Transverse colon (tissue), 4 donors: ENCODE measurements at regions not wholly inside any gene's neighbourhood (a gene's known extent, or its start where the extent isn't known, plus 50 kb on each side); places are given as distances from the start of the nearest gene placed in this dataset.
"Not testable (repeated sequence)": the region's sequence is repeated elsewhere in the genome, so short reads cannot be mapped to it uniquely, and the experiment has no call there.

Experiments used
- DNase-seq: peaks from one replicate; pipeline ENCODE4 v3.0.0-alpha.2; 2019
- H3K27ac ChIP-seq, 4 donors: fragments of 200-600 bp; sonication (generic); 2 replicates each; pipeline ENCODE4 v1.5.1; 2016 to 2018; ENCODE audit warnings: inconsistent platforms in 4 of 4
- H3K27me3 ChIP-seq: fragments of 200-600 bp; sonication (generic); 2 replicates; pipeline ENCODE4 v1.5.1; 2017; ENCODE audit warnings: inconsistent platforms
- H3K36me3 ChIP-seq, 4 donors: fragments of 200-600 bp; sonication (generic); 2 replicates each; pipeline ENCODE4 v1.5.1; 2017 to 2019; ENCODE audit warnings: inconsistent platforms in 4 of 4
- H3K4me1 ChIP-seq, 4 donors: fragments of 200-600 bp; sonication (generic); 2 replicates each; pipeline ENCODE4 v1.5.1; 2017 to 2020; ENCODE audit warnings: inconsistent platforms in 4 of 4
- H3K4me3 ChIP-seq, 4 donors: fragments of 200-600 bp; sonication (generic); 1 replicate in 1 of 4; 2 replicates in 3 of 4; pipeline versions ENCODE4 v1.5.1 to v1.6.1; 2017 to 2019; ENCODE audit warnings: inconsistent platforms in 4 of 4
- H3K9me3 ChIP-seq, 2 donors: fragments of 200-600 bp; sonication (generic); 2 replicates each; pipeline ENCODE4 v1.5.1; 2017 to 2019; ENCODE audit warnings: inconsistent platforms in 2 of 2
- EP300 ChIP-seq: sonication (generic); formaldehyde crosslinking; IDR thresholded peaks from one replicate; pipeline ENCODE4 v1.6.1; 2017; ENCODE audit warnings: antibody characterized with exemption, low read depth
- POLR2A ChIP-seq: fragments of 450-650 bp; IDR thresholded peaks from one replicate; pipeline ENCODE4 v1.6.1; 2016; ENCODE audit warnings: antibody characterized with exemption, mild to moderate bottlenecking, moderate library complexity
- POLR2AphosphoS5 ChIP-seq, 3 donors: sonication (generic); formaldehyde crosslinking; IDR thresholded peaks; one replicate each; pipeline ENCODE4 v1.6.1; 2016; ENCODE audit warnings: antibody characterized with exemption in 3 of 3
- WGBS, 2 donors: methylation state at CpG; one replicate each; pipeline ENCODE4 v1.1.5; 2018; ENCODE audit warnings: low coverage in 1 of 2; 5-methylcytosine and 5-hydroxymethylcytosine counted together
- in situ Hi-C, 4 donors: fragments of 200-750 bp; cut with MboI; loops; one replicate each; pipeline versions ENCODE4 v1.15.0 to v1.15.1; 2017; ENCODE audit warnings: low sequenced_read_pairs in 3 of 4, low pct_ligation_motif_present in 1 of 4, low pct_unique_long_range_greater_than_20kb in 1 of 4
- intact Hi-C: fragments of 100-400 bp; cut with DNase I; formaldehyde crosslinking; loops from one replicate; pipeline ENCODE4 v1.15.1; 2023; ENCODE audit warnings: low total_unique reads
- TF ChIP-seq, protein P1 (sequence below), 5 experiments: fragments of 200-600 bp in 3 of 5; fragments of 450-650 bp in 2 of 5; sonication (generic) in 3 of 5; IDR thresholded peaks; 1 replicate in 2 of 5; 2 replicates in 3 of 5; pipeline ENCODE4 v1.5.1; 2016 to 2017; ENCODE audit warnings: antibody characterized with exemption in 5 of 5, inconsistent platforms in 3 of 5, mild to moderate bottlenecking in 2 of 5, moderate library complexity in 1 of 5

DNA sequence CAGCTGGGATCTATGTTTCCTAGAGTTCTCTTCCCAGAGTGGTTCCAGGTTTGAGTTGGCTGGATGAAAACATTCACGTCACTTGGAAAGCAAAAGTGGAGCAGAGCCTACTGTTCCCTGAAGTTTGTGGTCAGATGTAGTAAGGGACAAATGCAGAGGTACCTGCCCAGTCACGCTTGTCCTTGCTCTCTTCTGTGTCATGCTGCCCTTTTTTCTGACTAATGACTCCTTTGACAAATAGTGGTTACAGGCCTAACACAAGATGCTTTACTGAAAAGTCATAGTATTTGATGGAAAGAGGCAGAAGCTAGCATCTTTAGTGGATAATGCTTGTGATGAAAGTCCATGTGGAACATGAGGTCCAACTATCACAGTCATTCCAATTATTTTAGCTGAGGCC, 881.4 kb upstream of the B3GALT2 start:
- no peak for DNase-seq
- no peak for TF ChIP-seq EP300
- H3K4me1 ChIP-seq = peaks cover 0 to under 1% (median 0%) of the 10 kb centered on the region in 4 donors
- WGBS, 2 donors = 77 to 92% methylated on average over 2 of the region's 2 CpGs
- H3K27ac ChIP-seq = no peak overlapping the region
- no peaks in the 10 kb centered on the region for H3K27me3 ChIP-seq
- H3K4me3 ChIP-seq = no peak overlapping the region
- in situ Hi-C loops = no loop called here
- no peaks in the 10 kb centered on the region for H3K9me3 ChIP-seq
- intact Hi-C loops = no loop called here
- no peaks in the 10 kb centered on the region for H3K36me3 ChIP-seq

DNA sequence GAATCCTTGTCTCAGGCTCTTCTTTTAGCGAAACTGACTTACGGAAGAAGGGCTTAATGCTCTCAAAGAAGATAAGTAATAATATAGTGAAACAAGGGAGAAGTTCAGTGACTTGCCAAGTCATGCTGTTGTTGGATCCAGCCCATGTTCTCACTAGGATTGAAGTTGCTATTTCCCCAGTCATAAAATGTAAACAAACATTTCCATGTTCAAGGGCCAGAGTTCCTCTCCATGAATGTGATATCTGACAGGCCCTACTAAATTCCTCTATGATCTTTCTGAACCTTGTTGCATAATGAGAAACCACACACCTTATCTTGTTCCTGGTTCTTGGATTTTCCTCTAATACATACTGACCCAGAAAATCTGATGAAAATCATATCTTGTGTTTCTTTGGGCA, 876.5 kb upstream of the B3GALT2 start:
- in situ Hi-C loops (no loop called here), intact Hi-C loops (no loop called here)
- Histone ChIP-seq H3K9me3 (no peaks in the 10 kb centered on the region), H3K36me3 (no peaks in the 10 kb centered on the region), H3K27me3 (no peaks in the 10 kb centered on the region), H3K27ac (peak overlapping the region in 2 of 4 donors; percentile 50 to 57), H3K4me1 (peaks cover 0 to 5% (median 0%) of the 10 kb centered on the region in 4 donors), H3K4me3 (no peak overlapping the region)
- WGBS, 2 donors = 56 to 80% methylated on average over 1 to 2 of the region's 2 CpGs
- no peak for DNase-seq
- TF ChIP-seq POLR2AphosphoS5 (IDR thresholded peaks at IDR 0.05) (peak in 1 of 3 donors; percentile 9), EP300 (no peak)
- TF ChIP-seq, protein P1, sequence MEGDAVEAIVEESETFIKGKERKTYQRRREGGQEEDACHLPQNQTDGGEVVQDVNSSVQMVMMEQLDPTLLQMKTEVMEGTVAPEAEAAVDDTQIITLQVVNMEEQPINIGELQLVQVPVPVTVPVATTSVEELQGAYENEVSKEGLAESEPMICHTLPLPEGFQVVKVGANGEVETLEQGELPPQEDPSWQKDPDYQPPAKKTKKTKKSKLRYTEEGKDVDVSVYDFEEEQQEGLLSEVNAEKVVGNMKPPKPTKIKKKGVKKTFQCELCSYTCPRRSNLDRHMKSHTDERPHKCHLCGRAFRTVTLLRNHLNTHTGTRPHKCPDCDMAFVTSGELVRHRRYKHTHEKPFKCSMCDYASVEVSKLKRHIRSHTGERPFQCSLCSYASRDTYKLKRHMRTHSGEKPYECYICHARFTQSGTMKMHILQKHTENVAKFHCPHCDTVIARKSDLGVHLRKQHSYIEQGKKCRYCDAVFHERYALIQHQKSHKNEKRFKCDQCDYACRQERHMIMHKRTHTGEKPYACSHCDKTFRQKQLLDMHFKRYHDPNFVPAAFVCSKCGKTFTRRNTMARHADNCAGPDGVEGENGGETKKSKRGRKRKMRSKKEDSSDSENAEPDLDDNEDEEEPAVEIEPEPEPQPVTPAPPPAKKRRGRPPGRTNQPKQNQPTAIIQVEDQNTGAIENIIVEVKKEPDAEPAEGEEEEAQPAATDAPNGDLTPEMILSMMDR (IDR thresholded peaks at IDR 0.05) = no peak

DNA sequence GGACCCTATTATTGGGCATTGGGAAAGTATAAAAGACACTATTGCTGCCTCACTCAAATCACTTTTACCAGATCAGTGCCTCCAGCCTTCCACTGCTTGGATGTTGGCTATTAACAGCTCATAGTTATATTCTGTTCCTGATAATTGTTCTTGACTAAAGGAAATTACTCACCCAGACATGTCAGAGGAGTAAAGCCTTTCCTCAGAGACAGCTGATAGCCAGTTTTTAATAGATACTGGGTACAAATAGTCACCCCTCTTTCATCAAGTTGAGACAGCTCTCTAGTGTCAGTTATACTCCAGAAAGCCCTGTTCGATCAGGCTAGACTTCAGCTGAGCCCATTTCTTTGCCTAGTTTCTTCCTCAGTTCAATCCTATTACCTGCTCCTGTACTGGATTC, 876.1 kb upstream of the B3GALT2 start:
- in situ Hi-C loops = no loop called here
- peak overlapping the region in 2 of 4 donors; percentile 50 to 57 for H3K27ac ChIP-seq
- no peaks in the 10 kb centered on the region for H3K9me3 ChIP-seq
- TF ChIP-seq POLR2A = no peak
- TF ChIP-seq, protein P1 (IDR thresholded peaks at IDR 0.05) = no peak
- TF ChIP-seq EP300 = no peak
- no peak for TF ChIP-seq POLR2AphosphoS5 (IDR thresholded peaks at IDR 0.05)
- peaks cover 0 to 5% (median 0%) of the 10 kb centered on the region in 4 donors for H3K4me1 ChIP-seq
- no peaks in the 10 kb centered on the region for H3K36me3 ChIP-seq
- no peak for DNase-seq
- WGBS, 2 donors = 90% methylated on average over 1 of the region's 1 CpG; no CpG with 5 or more reads in 1 of the 2 donors
- intact Hi-C loops = no loop called here
- no peak overlapping the region for H3K4me3 ChIP-seq
- no peaks in the 10 kb centered on the region for H3K27me3 ChIP-seq

DNA sequence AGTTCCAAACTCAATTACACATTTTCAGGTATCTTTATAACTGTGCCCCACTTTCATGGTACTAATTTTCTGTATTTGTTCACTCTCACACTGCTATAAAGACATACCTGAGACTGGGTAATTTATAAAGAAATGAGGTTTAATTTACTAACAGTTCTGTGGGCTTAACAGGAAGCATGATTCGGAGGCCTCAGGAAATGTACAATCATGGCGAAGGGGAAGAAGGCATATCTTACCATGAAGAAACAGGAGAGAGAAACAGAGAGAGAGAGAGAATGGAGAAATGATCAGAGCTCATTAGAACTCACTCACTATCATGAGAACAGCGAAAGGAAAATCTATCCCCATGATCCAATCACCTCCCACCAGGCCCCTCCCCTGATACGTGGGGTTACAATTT, 874.1 kb upstream of the B3GALT2 start:
- intact Hi-C loops = no loop called here
- 79 to 84% methylated on average over 4 of the region's 4 CpGs for WGBS, 2 donors
- TF ChIP-seq POLR2A (no peak), EP300 (no peak), POLR2AphosphoS5 (IDR thresholded peaks at IDR 0.05) (no peak)
- TF ChIP-seq, protein P1 (IDR thresholded peaks at IDR 0.05) = no peak
- Histone ChIP-seq H3K27ac (no peak overlapping the region), H3K9me3 (no peaks in the 10 kb centered on the region), H3K27me3 (no peaks in the 10 kb centered on the region), H3K4me3 (no peak overlapping the region), H3K4me1 (peaks cover 0 to 10% (median 0%) of the 10 kb centered on the region in 4 donors), H3K36me3 (no peaks in the 10 kb centered on the region)
- no peak for DNase-seq
- in situ Hi-C loops = no loop called here

DNA sequence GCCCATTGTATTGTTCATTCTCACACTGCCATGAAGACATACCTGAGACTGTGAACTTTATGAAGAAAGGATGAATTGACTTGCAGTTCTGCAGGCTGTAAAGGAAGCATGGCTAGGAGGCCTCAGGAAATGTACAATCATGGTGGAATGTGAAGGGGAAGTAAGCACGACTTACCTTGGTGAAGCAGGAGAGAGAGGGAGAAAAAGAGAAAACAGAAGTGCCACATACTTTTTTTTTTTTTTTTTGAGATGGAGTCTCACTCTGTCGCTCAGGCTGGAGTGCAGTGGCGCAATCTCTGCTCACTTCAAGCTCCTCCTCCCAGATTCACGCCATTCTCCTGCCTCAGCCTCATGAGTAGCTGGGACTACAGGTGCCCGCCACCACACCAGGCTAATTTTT, 871.9 kb upstream of the B3GALT2 start:
- H3K27ac ChIP-seq, intact Hi-C loops: not testable (repeated sequence)
- 89 to 92% methylated on average over 4 to 5 of the region's 5 CpGs for WGBS, 2 donors

More for the DNA sequence above, 871.9 kb upstream of the B3GALT2 start:
- H3K4me1 ChIP-seq = peaks cover 0 to 10% (median 2%) of the 10 kb centered on the region in 4 donors
- DNase-seq, H3K36me3 ChIP-seq, in situ Hi-C loops, H3K27me3 ChIP-seq, H3K9me3 ChIP-seq, H3K4me3 ChIP-seq: not testable (repeated sequence)
